Caco-2 (cell line): ENCODE measurements at regions not wholly inside any gene's neighbourhood (a gene's known extent, or its start where the extent isn't known, plus 50 kb on each side); places are given as distances from the start of the nearest gene placed in this dataset.
"Not testable (repeated sequence)": the region's sequence is repeated elsewhere in the genome, so short reads cannot be mapped to it uniquely, and the experiment has no call there.

Experiments used
- BruUV-seq: library from RNA; stranded (reverse); fragments of 400-500 nt; replicated peaks from 2 replicates; lab custom pipeline; 2021; lab: Mats Ljungman, UMichigan
- CTCF ChIA-PET: fragments of 300-600 bp; sonication (Branson Sonifier 250); formaldehyde crosslinking; loops from one replicate; lab custom pipeline; 2022; ENCODE audit warnings: antibody characterized with exemption; lab: Charles Lee
- POLR2A ChIA-PET: fragments of 300-600 bp; sonication (Branson Sonifier 250); formaldehyde crosslinking; loops from one replicate; lab custom pipeline; 2022; ENCODE audit warnings: antibody characterized with exemption; lab: Charles Lee
- DNase-seq, 2 experiments: peaks; one replicate each; pipeline versions ENCODE4 v3.0.0 to v3.0.0-alpha.2; 2020 to 2022
- H3K27me3 ChIP-seq: replicated peaks from 2 replicates; pipeline ENCODE4 v1.6.0; 2011; ENCODE audit warnings: low read length; ENCODE audit not compliant: control insufficient read depth, insufficient read depth
- H3K36me3 ChIP-seq: 2 replicates; pipeline ENCODE4 v1.5.1; 2011; ENCODE audit warnings: low read length; ENCODE audit not compliant: control insufficient read depth, insufficient read depth
- H3K4me1 ChIP-seq: fragments of 250-450 bp; sonication (Bioruptor Pico); 2 replicates; pipeline ENCODE4 v1.5.1; 2020; ENCODE audit warnings: mild to moderate bottlenecking
- H3K4me3 ChIP-seq: 2 replicates; pipeline ENCODE4 v1.5.1; 2011; ENCODE audit warnings: low read depth, mild to moderate bottlenecking, control low read depth, low read length
- H3K9me3 ChIP-seq: fragments of 250-450 bp; sonication (Bioruptor Pico); 2 replicates; pipeline ENCODE4 v1.5.1; 2020; ENCODE audit warnings: mild to moderate bottlenecking, moderate library complexity
- H3K27ac Mint-ChIP-seq: one replicate; pipeline ENCODE4 v1.8.0; 2022; ENCODE audit warnings: mixed read lengths; ENCODE audit not compliant: unreplicated experiment
- H3K27me3 Mint-ChIP-seq: one replicate; pipeline ENCODE4 v1.8.0; 2022; ENCODE audit warnings: mixed read lengths; ENCODE audit not compliant: insufficient read depth, unreplicated experiment
- H3K36me3 Mint-ChIP-seq: one replicate; pipeline ENCODE4 v1.8.0; 2022; ENCODE audit warnings: mild to moderate bottlenecking, mixed read lengths; ENCODE audit not compliant: insufficient read depth, unreplicated experiment
- H3K4me1 Mint-ChIP-seq: one replicate; pipeline ENCODE4 v1.8.0; 2022; ENCODE audit warnings: low read depth, mixed read lengths; ENCODE audit not compliant: unreplicated experiment
- H3K4me3 Mint-ChIP-seq: one replicate; pipeline ENCODE4 v1.8.0; 2022; ENCODE audit warnings: mild to moderate bottlenecking, moderate library complexity, mixed read lengths; ENCODE audit not compliant: unreplicated experiment
- H3K9me3 Mint-ChIP-seq: one replicate; pipeline ENCODE4 v1.8.0; 2022; ENCODE audit warnings: mixed read lengths; ENCODE audit not compliant: unreplicated experiment
- CTCF ChIP-seq, 2 experiments: fragments of 200-600 bp in 1 of 2; IDR thresholded peaks; 1 replicate in 1 of 2; 2 replicates in 1 of 2; pipeline versions ENCODE4 v1.5.1 to v1.8.0; 2011 to 2022; ENCODE audit warnings: antibody characterized with exemption in 1 of 2, control low read depth in 1 of 2, inconsistent platforms in 1 of 2, low read depth in 1 of 2, low read length in 1 of 2, mild to moderate bottlenecking in 1 of 2, moderate library complexity in 1 of 2; ENCODE audit not compliant: insufficient read depth in 1 of 2, severe bottlenecking in 1 of 2, unreplicated experiment in 1 of 2
- intact Hi-C: fragments of 100-400 bp; cut with micrococcal nuclease; formaldehyde crosslinking; loops from one replicate; pipeline ENCODE4 v1.10.0; 2022; ENCODE audit not compliant: unreplicated experiment

- Histone ChIP-seq H3K27me3 (no peaks in the 10 kb centered on the region), H3K4me1 (no peaks in the 10 kb centered on the region), H3K9me3 (no peaks in the 10 kb centered on the region), H3K36me3 (no peaks in the 10 kb centered on the region), H3K4me3 (no peak overlapping the region)
- CTCF ChIA-PET, result interaction anchor here (0.8 kb wide), 1 partner anchor 9 kb away, joined by 4 read pairs; no protein-coding TSS in a partner anchor
- Mint-ChIP-seq H3K4me1 (no peaks in the 10 kb centered on the region), H3K36me3 (no peaks in the 10 kb centered on the region), H3K27me3 (no peaks in the 10 kb centered on the region), H3K9me3 (no peaks in the 10 kb centered on the region), H3K4me3 (no peak overlapping the region), H3K27ac (no peak overlapping the region)
- intact Hi-C loops, result no loop called here
- POLR2A ChIA-PET, result no interaction called here
- no peak for DNase-seq
- BruUV-seq, result no TSS peak
- no peak for TF ChIP-seq CTCF (IDR thresholded peaks at IDR 0.05; ENCODE audit: insufficient read depth in 1 of 2, low read depth in 1 of 2, low read length in 1 of 2, severe bottlenecking in 1 of 2, unreplicated experiment in 1 of 2)
These were observed 80.0 kb upstream of the SNX2 start for GRCh38 chr5:122694884-122695283.

- intact Hi-C loops, BruUV-seq, DNase-seq, H3K27ac Mint-ChIP-seq, H3K27me3 ChIP-seq, H3K4me1 ChIP-seq, H3K4me3 ChIP-seq, H3K4me1 Mint-ChIP-seq, H3K4me3 Mint-ChIP-seq, H3K36me3 ChIP-seq, H3K27me3 Mint-ChIP-seq, H3K9me3 ChIP-seq, H3K36me3 Mint-ChIP-seq, H3K9me3 Mint-ChIP-seq, POLR2A ChIA-PET, CTCF ChIA-PET: not testable (repeated sequence)
These were observed 78.1 kb upstream of the SNX2 start for GRCh38 chr5:122696735-122697134.

GRCh38 chr5:122697191-122697590 is 77.7 kb upstream of the SNX2 start:
- H3K36me3 ChIP-seq, result no peaks in the 10 kb centered on the region
- H3K4me3 ChIP-seq, result no peak overlapping the region
- CTCF ChIA-PET, result no interaction called here
- no peaks in the 10 kb centered on the region for H3K4me1 Mint-ChIP-seq
- intact Hi-C loops, result no loop called here
- H3K36me3 Mint-ChIP-seq, result no peaks in the 10 kb centered on the region
- TF ChIP-seq CTCF (IDR thresholded peaks at IDR 0.05; ENCODE audit: insufficient read depth in 1 of 2, low read depth in 1 of 2, low read length in 1 of 2, severe bottlenecking in 1 of 2, unreplicated experiment in 1 of 2), result no peak
- no peaks in the 10 kb centered on the region for H3K27me3 ChIP-seq
- H3K9me3 Mint-ChIP-seq, result no peaks in the 10 kb centered on the region
- H3K4me1 ChIP-seq, result no peaks in the 10 kb centered on the region
- no TSS peak for BruUV-seq
- H3K9me3 ChIP-seq, result no peaks in the 10 kb centered on the region
- no peak overlapping the region for H3K27ac Mint-ChIP-seq
- no peak overlapping the region for H3K4me3 Mint-ChIP-seq
- H3K27me3 Mint-ChIP-seq, result no peaks in the 10 kb centered on the region
- POLR2A ChIA-PET, result interaction anchor here (0.6 kb wide), 1 partner anchor 148 kb away, joined by 3 read pairs; the partner anchor contains the start of gene SNX24
- DNase-seq, result no peak

- intact Hi-C loops, result no loop called here
- no peaks in the 10 kb centered on the region for H3K36me3 Mint-ChIP-seq
- no peak overlapping the region for H3K27ac Mint-ChIP-seq
- POLR2A ChIA-PET, result no interaction called here
- no TSS peak for BruUV-seq
- CTCF ChIA-PET, result no interaction called here
- TF ChIP-seq CTCF (IDR thresholded peaks at IDR 0.05; ENCODE audit: insufficient read depth in 1 of 2, low read depth in 1 of 2, low read length in 1 of 2, severe bottlenecking in 1 of 2, unreplicated experiment in 1 of 2), result no peak
- no peaks in the 10 kb centered on the region for H3K27me3 Mint-ChIP-seq
- H3K4me1 Mint-ChIP-seq, result no peaks in the 10 kb centered on the region
- no peaks in the 10 kb centered on the region for H3K9me3 Mint-ChIP-seq
- Histone ChIP-seq H3K36me3 (no peaks in the 10 kb centered on the region), H3K27me3 (no peaks in the 10 kb centered on the region), H3K4me3 (no peak overlapping the region), H3K4me1 (no peaks in the 10 kb centered on the region), H3K9me3 (no peaks in the 10 kb centered on the region)
- DNase-seq, result no peak
- no peak overlapping the region for H3K4me3 Mint-ChIP-seq
These were observed 75.7 kb upstream of the SNX2 start for GRCh38 chr5:122699201-122699600.
